ENCODE measurements at regions not wholly inside any gene's neighbourhood (a gene's known extent, or its start where the extent isn't known, plus 50 kb on each side); places are given as distances from the start of the nearest gene placed in this dataset.
"Not testable (repeated sequence)": the region's sequence is repeated elsewhere in the genome, so short reads cannot be mapped to it uniquely, and the experiment has no call there.

GRCh38 chr5:126046846-126047571 lies 376.2 kb upstream of the GRAMD2B start:
- no peak for DNase-seq

DNA sequence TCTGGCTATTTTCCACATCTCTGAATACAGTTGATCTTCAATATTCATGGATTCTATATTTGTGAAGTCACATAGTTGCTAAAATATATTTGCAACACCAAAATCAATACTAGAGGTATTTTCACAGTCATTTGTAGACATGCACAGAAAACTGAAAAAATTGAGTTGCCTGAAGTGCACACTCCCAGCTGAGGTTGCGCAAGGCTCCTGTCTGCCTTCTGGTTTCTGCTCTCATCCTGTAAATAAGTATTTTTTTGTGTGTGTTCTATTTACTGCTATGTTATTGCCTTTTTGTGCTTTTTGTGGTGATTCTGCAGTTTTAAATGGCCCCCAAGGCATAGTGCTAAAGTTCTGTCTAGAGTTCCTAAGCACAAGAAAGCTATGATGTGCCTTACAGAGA lies 371.1 kb upstream of the GRAMD2B start:
- no peak for DNase-seq

DNA sequence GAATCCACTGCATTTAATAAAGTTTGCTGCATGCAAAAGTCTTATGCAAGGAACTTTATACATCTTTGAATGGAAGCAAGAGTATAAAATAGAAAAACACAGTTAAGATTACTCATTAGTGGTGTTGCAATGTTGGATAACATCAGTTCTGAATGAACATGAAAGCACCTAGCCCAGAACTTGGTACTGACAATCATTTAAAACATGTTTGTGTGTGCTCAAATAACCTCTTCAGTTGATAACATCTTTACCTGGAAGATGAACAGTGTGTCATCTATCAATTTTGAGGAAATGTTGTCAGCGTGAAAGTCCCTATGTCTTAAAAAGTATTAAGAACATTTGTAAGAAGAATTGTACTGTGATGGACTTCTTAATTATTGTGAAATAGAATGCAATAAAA lies 370.4 kb upstream of the GRAMD2B start:
- DNase-seq = no peak

DNA sequence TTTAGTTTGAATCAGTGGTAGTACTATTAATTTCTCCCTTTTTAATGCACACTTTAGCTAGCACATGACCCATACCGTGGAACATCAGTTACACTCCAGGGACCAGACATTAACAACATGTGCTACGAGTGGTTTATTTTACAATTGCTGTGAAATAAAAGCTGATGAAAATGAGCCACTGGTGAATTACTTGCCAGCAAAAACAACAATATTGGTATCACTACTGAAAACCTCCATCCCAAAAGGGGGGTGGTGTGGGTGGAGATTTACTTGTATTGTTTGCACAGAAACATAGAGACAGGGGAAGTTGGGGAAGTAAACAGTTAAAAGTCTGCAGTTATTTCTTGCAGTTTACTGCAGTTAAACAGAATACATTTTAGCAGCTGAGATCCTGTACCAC lies 369.6 kb upstream of the GRAMD2B start:
- no peak for DNase-seq

DNA sequence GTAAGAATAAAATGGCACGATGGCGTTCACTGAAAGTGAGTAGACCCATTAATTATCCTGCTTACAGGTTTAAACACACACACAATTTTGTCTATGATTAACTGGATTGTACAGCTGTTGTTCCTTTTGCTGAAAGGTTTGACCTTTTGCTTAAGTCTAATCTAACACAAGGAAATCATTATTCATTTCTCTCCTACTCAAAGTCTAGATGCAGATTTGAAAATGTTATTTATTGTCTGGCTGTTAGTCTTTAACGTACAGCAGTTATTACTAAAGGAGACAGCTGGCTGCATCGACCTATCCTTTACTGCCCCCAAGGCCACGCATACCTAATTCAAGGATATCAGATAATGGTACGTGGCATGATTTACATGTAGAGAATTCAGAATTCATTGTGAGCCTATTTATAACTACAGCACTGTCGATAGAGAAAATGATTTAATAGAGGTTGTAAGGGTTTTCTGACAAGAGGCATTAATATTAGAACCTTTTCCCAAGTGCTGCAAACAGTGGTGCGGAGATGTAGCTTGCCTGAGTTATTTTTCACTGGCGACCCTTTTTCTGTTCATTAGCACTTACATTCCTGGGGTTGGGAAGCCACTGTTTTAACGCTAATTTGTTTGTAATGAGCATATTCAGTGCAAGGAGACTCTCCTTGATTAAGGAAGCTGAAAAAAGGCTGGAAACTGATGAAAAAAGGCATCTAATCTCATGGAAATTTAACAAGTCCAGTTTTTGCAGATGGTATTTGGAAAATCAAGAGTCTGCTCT lies 368.4 kb upstream of the GRAMD2B start:
- no peak for DNase-seq

DNA sequence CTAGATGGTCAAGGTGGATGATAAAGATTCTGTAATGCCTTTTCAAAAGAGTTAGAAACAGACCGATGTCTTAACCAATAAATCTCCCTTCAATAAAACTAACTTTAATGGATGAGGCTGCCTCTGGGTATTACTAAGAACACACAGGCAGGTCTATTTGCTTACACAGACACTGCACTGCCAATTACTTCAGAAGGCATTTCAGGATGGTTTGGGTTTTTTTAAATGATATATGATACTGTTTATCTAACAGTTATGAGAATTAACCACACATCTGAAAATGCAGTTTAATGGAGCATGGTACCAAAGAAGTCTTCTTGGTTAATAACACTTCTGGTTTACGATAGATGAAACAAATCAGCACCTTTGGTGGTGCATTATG lies 367.9 kb upstream of the GRAMD2B start:
- DNase-seq = no peak

DNA sequence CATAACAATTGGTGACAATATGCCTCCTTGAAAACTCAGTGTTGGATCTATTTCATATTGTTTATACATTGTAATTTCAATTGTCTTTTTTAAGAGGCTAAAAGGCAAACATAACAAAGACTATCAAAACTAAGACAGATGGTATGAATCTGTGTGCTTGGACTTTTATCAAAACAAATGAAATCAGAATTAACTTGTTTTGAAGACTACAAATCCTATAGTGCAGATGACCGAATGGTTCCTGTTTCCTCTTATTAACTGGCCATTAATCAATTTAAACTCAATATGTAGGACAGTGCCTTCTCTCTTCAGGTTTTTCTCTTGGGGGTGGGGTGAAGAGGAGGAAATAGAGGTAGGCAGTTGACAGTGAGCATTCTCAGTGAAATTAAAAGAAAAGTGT lies 366.9 kb upstream of the GRAMD2B start:
- no peak for DNase-seq

GRCh38 chr5:126056851-126057622 lies 366.2 kb upstream of the GRAMD2B start:
- DNase-seq = no peak

GRCh38 chr5:126058392-126058791 lies 364.8 kb upstream of the GRAMD2B start:
- not testable (repeated sequence) for DNase-seq

DNA sequence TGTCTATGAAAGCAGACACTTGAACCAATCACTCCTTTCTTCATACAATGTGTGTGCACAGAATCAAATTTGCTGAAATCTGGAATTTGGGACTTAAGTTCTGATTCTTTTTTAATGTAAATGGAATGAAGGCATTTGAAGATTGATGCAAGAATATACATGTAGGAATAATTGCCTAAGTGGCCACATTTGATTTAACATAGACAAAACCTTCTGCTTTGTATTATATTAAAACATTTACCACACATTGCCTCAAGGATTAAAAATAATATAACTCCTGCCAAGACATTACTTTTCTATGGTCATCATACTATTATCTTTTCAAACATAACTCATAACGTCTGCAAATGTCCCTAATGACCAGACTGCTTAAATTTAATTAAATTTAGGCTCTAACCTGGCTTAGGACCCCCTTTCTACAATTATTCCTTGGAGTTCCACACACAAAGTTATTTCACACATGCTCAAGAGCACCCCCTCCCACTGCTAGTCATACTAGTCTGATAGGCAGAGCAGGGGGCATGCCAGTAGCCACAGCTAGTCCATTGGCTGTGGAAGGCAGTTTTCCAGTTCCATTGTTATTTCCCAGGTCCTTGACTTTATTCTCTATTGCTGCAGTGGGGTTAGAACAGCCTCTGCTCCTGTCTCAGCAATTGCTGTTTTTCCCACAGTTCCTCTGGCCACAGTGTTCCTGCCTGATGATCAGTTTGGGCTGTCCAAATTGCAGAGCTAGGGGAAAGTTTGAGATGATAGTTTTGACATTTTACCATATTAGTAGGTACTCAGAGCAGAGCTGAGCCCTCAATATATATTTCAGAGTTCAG lies 360.6 kb upstream of the GRAMD2B start:
- DNase-seq = no peak

GRCh38 chr5:126065061-126065460 lies 358.1 kb upstream of the GRAMD2B start:
- no peak for DNase-seq

DNA sequence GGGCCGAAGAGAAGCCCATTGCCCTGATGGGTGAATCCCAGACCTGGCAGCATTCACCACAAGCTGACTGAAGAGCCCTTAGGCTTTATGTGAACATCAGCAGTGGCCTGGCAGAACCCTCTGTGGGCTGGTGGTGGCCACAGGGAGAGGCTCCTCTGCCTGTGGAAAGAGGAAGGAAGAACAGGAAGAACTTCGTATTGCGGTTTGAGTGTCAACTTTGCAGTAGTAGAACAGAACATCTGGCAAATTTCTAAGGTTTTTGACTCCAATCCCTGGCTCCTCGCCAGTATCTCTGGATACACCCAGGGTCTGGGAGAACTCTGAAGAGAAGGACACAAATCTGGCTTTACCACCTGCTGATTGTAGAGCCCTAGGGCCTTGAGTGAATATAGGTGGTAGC lies 356.4 kb upstream of the GRAMD2B start:
- no peak for DNase-seq

DNA sequence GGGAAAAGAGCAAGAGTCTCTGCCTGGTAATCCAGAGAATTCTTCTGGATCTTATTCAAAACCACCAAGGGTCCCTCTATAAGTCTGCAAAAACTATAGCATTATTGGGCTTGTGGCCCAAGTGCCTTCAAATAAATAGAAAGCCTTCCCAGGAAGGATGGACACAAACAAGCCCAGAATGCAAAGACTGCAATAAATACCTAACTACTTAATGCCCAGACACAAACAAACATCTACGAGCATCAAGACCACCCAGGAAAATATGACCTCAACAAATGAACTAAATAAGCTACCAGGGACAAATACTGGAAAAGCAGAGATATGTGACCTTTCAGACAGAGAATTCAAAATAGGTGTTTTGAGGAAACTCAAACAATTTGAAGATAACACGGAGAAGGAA lies 355.8 kb upstream of the GRAMD2B start:
- no peak for DNase-seq

GRCh38 chr5:126069329-126069728 lies 353.9 kb upstream of the GRAMD2B start:
- no peak for DNase-seq

DNA sequence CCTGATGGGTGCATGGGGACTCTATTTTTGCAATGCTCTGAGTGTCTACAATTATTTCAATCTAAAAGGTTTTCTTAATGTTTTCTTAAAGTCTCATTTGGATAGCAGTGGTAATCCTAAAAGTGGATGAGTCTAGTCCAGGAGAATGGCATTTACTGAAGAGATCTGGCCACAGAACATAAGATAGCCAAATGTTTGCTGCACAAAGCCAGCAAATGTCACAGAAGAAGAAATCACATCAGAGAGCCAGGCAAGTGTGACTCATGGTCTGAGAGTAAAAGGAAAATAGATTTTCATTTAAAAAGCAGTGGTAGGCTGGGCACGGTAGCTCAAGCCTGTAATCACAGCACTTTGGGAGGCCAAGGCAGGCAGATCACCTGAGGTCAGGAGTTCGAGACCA lies 352.7 kb upstream of the GRAMD2B start:
- DNase-seq = no peak

- no peak for DNase-seq
Observed at GRCh38 chr5:126074538-126074937, 348.7 kb upstream of the GRAMD2B start.

DNA sequence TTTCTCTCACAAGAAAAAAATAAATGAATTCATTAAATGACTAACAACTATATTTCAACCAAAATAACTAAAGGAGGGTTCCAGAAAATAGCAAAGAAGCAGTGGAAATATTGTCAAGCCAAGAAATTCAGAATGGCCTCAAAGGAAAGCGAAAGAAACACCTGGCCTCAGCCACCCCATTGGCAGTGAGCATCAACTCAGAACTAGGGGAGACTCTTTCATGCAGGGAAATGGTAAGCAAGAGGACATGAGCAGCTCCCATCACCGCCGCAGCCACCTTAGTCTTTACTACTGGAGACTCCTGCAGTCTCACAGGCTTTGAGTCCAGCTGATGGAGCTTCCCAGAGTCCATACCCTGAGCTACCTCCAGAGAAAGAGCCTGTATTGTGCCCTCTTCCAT lies 343.9 kb upstream of the GRAMD2B start:
- DNase-seq = no peak

DNA sequence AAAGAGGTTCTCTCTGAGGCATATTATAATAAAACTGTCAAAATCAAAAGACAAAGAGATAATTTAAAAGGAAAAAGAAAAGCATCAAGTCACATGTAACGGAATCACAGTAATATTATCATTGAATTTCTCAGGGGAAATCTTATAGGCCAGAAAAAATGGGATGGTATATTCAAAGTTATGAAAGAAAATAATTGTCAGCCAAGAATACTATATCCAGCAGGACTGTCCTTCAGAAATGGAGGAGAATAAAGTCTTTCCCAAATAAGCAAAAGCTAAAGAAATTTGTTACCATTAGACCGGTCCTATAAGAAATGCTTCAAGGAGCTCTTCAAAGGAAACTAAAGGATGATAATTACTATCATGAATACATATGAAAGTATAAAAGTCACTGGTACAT lies 342.0 kb upstream of the GRAMD2B start:
- no peak for DNase-seq

DNA sequence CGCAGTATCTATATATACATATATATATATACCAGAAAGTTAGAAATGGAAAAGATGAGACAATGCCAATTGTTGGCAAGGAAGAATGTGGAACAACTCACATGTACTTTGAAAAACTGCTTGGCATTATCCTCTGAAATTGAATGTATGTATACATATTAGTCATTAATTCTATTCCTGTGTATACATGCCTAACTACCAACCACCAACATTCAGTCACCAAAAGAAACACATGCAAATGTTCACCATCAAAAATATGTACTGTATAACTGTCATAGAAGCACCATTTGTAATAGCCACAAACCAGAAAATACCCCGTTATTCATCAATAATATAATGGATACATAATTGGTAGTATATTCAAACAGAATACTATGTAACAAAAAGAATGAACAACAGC lies 330.2 kb upstream of the GRAMD2B start:
- no peak for DNase-seq

- no peak for DNase-seq
Observed at GRCh38 chr5:126093718-126094117, 329.5 kb upstream of the GRAMD2B start.

GRCh38 chr5:126094991-126095390 lies 328.2 kb upstream of the GRAMD2B start:
- no peak for DNase-seq

- no peak for DNase-seq
Observed at GRCh38 chr5:126096442-126097006, 326.7 kb upstream of the GRAMD2B start.

- no peak for DNase-seq
Observed at GRCh38 chr5:126097876-126098275, 325.3 kb upstream of the GRAMD2B start.
